DND-41 (cell line): ENCODE measurements at regions not wholly inside any gene's neighbourhood (a gene's known extent, or its start where the extent isn't known, plus 50 kb on each side); places are given as distances from the start of the nearest gene placed in this dataset.
"Not testable (repeated sequence)": the region's sequence is repeated elsewhere in the genome, so short reads cannot be mapped to it uniquely, and the experiment has no call there.

Experiments
- ATAC-seq: fragments of 200-7000 bp; cut with Tn5 transposase; 3 replicates; pipeline ENCODE4 v1.9.1; 2021; ENCODE audit warnings: low read depth; ENCODE audit not compliant: insufficient read depth
- DNase-seq: peaks from one replicate; pipeline ENCODE4 v3.0.0-alpha.2; 2020
- H2AFZ ChIP-seq: 2 replicates; pipeline ENCODE4 v1.6.0; 2012; ENCODE audit warnings: low read depth, low read length
- H3K27ac ChIP-seq: 2 replicates; pipeline ENCODE4 v1.5.1; 2012; ENCODE audit warnings: low read length, inconsistent platforms
- H3K27me3 ChIP-seq: fragments of 200-600 bp; sonication (generic); 2 replicates; pipeline ENCODE4 v1.6.0; 2012; ENCODE audit warnings: low read length, mild to moderate bottlenecking, inconsistent platforms; ENCODE audit not compliant: insufficient read depth, poor library complexity
- H3K36me3 ChIP-seq: 2 replicates; pipeline ENCODE4 v1.5.1; 2012; ENCODE audit warnings: low read length, inconsistent platforms; ENCODE audit not compliant: insufficient read depth
- H3K4me1 ChIP-seq: 2 replicates; pipeline ENCODE4 v1.5.1; 2012; ENCODE audit warnings: mild to moderate bottlenecking, low read length; ENCODE audit not compliant: insufficient read depth
- H3K4me2 ChIP-seq: 2 replicates; pipeline ENCODE4 v1.6.0; 2012; ENCODE audit warnings: mild to moderate bottlenecking, moderate library complexity, low read length, inconsistent platforms; ENCODE audit not compliant: insufficient read depth
- H3K4me3 ChIP-seq, 2 experiments: fragments of 200-600 bp in 1 of 2; shearing (Covaris generic) in 1 of 2; 2 replicates each; pipeline ENCODE4 v1.5.1; 2012 to 2016; ENCODE audit warnings: inconsistent platforms in 2 of 2, low read length in 2 of 2, mild to moderate bottlenecking in 2 of 2, low read depth in 1 of 2, moderate library complexity in 1 of 2
- H3K79me2 ChIP-seq: 2 replicates; pipeline ENCODE4 v1.6.0; 2012; ENCODE audit warnings: low read length, inconsistent platforms; ENCODE audit not compliant: insufficient read depth
- H3K9ac ChIP-seq: 2 replicates; pipeline ENCODE4 v1.6.0; 2012; ENCODE audit warnings: low read depth, mild to moderate bottlenecking, inconsistent platforms, low read length, moderate library complexity
- H3K9me3 ChIP-seq: 2 replicates; pipeline ENCODE4 v1.5.1; 2012; ENCODE audit warnings: low read length, moderate library complexity, mild to moderate bottlenecking, inconsistent platforms; ENCODE audit not compliant: insufficient read depth, severe bottlenecking
- H4K20me1 ChIP-seq: 2 replicates; pipeline ENCODE4 v1.6.0; 2012; ENCODE audit warnings: low read length; ENCODE audit not compliant: insufficient read depth
- EZH2 ChIP-seq: IDR thresholded peaks from 3 replicates; pipeline ENCODE4 v1.6.1; 2012; ENCODE audit warnings: borderline replicate concordance, low read depth, mild to moderate bottlenecking, moderate library complexity, low read length, inconsistent platforms; ENCODE audit not compliant: severe bottlenecking
- TF ChIP-seq, protein P1 (sequence below): IDR thresholded peaks from 2 replicates; pipeline ENCODE4 v1.5.1; 2012; ENCODE audit warnings: borderline replicate concordance, low read length, moderate library complexity, mild to moderate bottlenecking; ENCODE audit not compliant: poor library complexity, severe bottlenecking; ENCODE audit errors: extremely low read depth

DNA sequence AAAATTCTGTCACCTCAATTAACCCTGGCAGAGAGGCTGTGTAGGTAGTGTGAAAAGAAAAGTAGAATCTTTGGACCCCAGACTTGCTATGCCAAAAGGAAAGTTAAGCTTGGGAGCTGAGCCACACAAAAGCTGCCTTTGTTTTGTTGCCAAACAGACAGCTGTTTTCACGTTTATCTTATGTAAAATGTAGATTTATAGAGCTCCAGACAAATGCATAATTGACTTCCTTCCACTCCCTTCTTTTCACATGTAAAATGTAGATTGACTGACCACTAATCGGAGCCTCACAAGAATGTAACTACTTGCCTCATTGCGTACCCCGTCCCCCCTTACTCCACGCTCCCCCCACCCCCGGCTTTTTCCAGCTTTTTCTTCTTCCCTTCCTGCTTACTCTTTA is 2302.2 kb upstream of the RAG2 start:
- Histone ChIP-seq H3K4me1 (no peaks in the 10 kb centered on the region), H3K27ac (no peak overlapping the region), H2AFZ (no peak overlapping the region)

DNA sequence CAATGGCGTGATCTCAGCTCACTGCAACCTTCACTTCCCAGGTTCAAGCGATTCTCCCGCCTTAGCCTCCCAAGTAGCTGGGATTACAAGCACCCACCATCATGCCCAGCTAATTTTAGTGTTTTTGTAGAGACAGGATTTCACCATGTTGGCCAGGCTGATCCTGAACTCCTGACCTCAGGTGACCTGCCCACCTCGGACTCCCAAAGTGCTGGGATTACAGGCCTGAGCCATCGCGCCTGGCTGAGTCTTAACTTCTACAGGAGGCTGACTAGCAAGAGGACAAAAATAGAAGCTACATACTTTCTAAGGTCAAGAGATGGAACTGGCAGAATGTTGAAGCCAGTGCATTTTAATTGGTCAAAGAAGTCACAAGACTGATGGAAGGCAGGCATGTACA is 2296.2 kb upstream of the RAG2 start:
- not testable (repeated sequence) for H3K9ac ChIP-seq, H3K9me3 ChIP-seq, H3K36me3 ChIP-seq, H4K20me1 ChIP-seq, H3K79me2 ChIP-seq, H3K4me3 ChIP-seq, H3K27me3 ChIP-seq, H2AFZ ChIP-seq, ATAC-seq, H3K27ac ChIP-seq, DNase-seq, H3K4me1 ChIP-seq, H3K4me2 ChIP-seq

More for the DNA sequence above, 2302.2 kb upstream of the RAG2 start:
- no peak overlapping the region for H3K4me2 ChIP-seq
- no peak overlapping the region for H3K9ac ChIP-seq
- H3K36me3 ChIP-seq = no peaks in the 10 kb centered on the region
- no peak for ATAC-seq
- H3K9me3 ChIP-seq = no peaks in the 10 kb centered on the region
- H3K79me2 ChIP-seq = no peaks in the 10 kb centered on the region
- no peak overlapping the region for H3K4me3 ChIP-seq
- H4K20me1 ChIP-seq = no peaks in the 10 kb centered on the region
- no peak for DNase-seq
- no peaks in the 10 kb centered on the region for H3K27me3 ChIP-seq
- TF ChIP-seq, protein P1, sequence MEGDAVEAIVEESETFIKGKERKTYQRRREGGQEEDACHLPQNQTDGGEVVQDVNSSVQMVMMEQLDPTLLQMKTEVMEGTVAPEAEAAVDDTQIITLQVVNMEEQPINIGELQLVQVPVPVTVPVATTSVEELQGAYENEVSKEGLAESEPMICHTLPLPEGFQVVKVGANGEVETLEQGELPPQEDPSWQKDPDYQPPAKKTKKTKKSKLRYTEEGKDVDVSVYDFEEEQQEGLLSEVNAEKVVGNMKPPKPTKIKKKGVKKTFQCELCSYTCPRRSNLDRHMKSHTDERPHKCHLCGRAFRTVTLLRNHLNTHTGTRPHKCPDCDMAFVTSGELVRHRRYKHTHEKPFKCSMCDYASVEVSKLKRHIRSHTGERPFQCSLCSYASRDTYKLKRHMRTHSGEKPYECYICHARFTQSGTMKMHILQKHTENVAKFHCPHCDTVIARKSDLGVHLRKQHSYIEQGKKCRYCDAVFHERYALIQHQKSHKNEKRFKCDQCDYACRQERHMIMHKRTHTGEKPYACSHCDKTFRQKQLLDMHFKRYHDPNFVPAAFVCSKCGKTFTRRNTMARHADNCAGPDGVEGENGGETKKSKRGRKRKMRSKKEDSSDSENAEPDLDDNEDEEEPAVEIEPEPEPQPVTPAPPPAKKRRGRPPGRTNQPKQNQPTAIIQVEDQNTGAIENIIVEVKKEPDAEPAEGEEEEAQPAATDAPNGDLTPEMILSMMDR = no peak
- TF ChIP-seq EZH2 = no peak

DNA sequence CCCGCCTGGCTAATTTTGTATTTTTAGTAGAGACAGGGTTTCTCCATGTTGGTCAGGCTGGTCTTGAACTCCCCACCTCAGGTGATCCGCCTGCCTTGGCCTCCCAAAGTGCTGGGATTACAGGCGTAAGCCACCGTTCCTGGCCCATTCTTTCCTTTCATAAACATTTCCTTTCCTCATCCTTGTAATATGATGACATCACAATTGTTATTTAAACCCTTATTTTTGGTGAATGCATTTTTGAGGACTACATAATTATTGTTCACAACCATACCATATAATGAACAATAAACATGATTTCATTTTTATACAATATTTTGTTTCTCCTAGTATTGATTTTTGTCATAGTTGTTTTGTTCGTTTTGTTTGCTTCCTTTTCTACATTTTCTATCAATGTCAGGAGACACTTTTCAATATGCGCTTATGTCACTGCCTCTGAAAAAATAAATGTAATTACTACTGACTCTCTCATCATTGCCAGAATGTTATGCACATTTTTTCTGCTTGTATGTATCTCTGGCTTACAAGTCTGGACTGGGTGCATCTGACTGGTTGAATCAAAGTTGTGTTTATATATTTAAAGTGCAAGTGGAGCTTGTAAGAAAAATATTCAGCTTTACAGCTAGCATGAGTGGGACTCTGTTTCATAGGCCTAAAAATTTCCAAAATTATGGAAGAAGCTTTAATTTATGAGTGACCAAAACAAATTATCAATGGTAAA is 2286.3 kb upstream of the RAG2 start:
- DNase-seq = no peak
- ATAC-seq = no peak

DNA sequence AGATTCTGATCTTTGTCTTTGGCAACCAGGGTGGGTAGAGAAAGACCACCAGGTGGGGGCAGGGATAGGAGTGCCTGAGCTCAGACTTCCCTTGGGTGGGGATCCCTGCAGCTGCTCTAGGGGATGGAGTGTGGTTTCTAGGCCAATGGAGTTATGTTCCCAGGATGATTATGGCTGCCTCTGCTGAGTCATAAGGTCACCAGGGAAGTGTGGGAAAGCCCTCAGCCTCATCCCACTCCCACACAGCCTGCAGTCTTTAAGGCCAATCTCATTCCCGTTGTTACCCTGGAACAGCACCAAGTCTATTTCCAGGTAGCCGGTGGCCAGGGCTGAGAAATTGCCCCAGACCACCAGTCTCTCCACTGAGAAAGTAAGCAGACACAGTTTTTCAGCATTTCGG is 2269.3 kb upstream of the RAG2 start:
- Histone ChIP-seq H3K4me2 (no peak overlapping the region), H3K9me3 (peaks cover 9% of the 10 kb centered on the region), H3K79me2 (no peaks in the 10 kb centered on the region), H4K20me1 (no peaks in the 10 kb centered on the region), H3K4me1 (no peaks in the 10 kb centered on the region), H3K27me3 (no peaks in the 10 kb centered on the region), H2AFZ (no peak overlapping the region), H3K36me3 (no peaks in the 10 kb centered on the region), H3K27ac (no peak overlapping the region), H3K9ac (no peak overlapping the region), H3K4me3 (no peak overlapping the region)
- no peak for DNase-seq
- no peak for TF ChIP-seq EZH2
- TF ChIP-seq, protein P1 = no peak
- no peak for ATAC-seq

More for the DNA sequence above, 2286.3 kb upstream of the RAG2 start:
- no peak for TF ChIP-seq EZH2
- TF ChIP-seq, protein P1 = no peak
- no peaks in the 10 kb centered on the region for H4K20me1 ChIP-seq
- H3K9ac ChIP-seq = no peak overlapping the region
- H3K36me3 ChIP-seq = no peaks in the 10 kb centered on the region
- no peak overlapping the region for H3K4me2 ChIP-seq
- no peaks in the 10 kb centered on the region for H3K9me3 ChIP-seq
- H3K4me1 ChIP-seq = no peaks in the 10 kb centered on the region
- H3K27me3 ChIP-seq = no peaks in the 10 kb centered on the region
- no peak overlapping the region for H3K27ac ChIP-seq
- no peak overlapping the region for H2AFZ ChIP-seq
- no peaks in the 10 kb centered on the region for H3K79me2 ChIP-seq
- no peak overlapping the region for H3K4me3 ChIP-seq
